MM.1S (cell line): ENCODE measurements at regions not wholly inside any gene's neighbourhood (a gene's known extent, or its start where the extent isn't known, plus 50 kb on each side); places are given as distances from the start of the nearest gene placed in this dataset.

ENCODE experiments used
- DNase-seq: peaks from one replicate; pipeline ENCODE4 v3.0.0-alpha.2; 2015
- H2AFZ ChIP-seq: fragments of 300-600 bp; sonication (generic); 2 replicates; pipeline ENCODE4 v1.6.0; 2016; ENCODE audit warnings: antibody characterized with exemption, low read length
- H3F3A ChIP-seq: fragments of 300-600 bp; sonication (generic); 2 replicates; pipeline ENCODE4 v1.6.1; 2016; ENCODE audit warnings: mild to moderate bottlenecking, antibody characterized with exemption, low read length, moderate library complexity, mixed read lengths; ENCODE audit not compliant: insufficient read depth
- H3K27ac ChIP-seq: fragments of 300-600 bp; sonication (generic); 2 replicates; pipeline ENCODE4 v1.5.1; 2016; ENCODE audit warnings: mild to moderate bottlenecking, low read length
- H3K27me3 ChIP-seq: fragments of 300-600 bp; sonication (generic); replicated peaks from 2 replicates; pipeline ENCODE4 v1.6.0; 2016; ENCODE audit warnings: low read length; ENCODE audit not compliant: insufficient read depth
- H3K36me3 ChIP-seq: fragments of 300-600 bp; sonication (generic); replicated peaks from 2 replicates; pipeline ENCODE4 v1.6.1; 2016; ENCODE audit warnings: mild to moderate bottlenecking, low read length, mixed read lengths; ENCODE audit not compliant: insufficient read depth
- H3K4me1 ChIP-seq: fragments of 300-600 bp; sonication (generic); 2 replicates; pipeline ENCODE4 v1.6.1; 2016; ENCODE audit warnings: low read length, mixed read lengths
- H3K4me2 ChIP-seq: fragments of 300-600 bp; sonication (generic); 2 replicates; pipeline ENCODE4 v1.6.0; 2016; ENCODE audit warnings: low read depth, low read length
- H3K4me3 ChIP-seq: fragments of 300-600 bp; sonication (generic); 2 replicates; pipeline ENCODE4 v1.5.1; 2016; ENCODE audit warnings: low read length, mixed read lengths
- H3K79me2 ChIP-seq: fragments of 300-600 bp; sonication (generic); 2 replicates; pipeline ENCODE4 v1.6.1; 2016; ENCODE audit warnings: mixed run types, low read length, mixed read lengths
- H3K9ac ChIP-seq: fragments of 300-600 bp; sonication (generic); 2 replicates; pipeline ENCODE4 v1.6.1; 2016; ENCODE audit warnings: low read length, mixed read lengths
- H3K9me2 ChIP-seq: fragments of 300-600 bp; sonication (generic); replicated peaks from 2 replicates; pipeline ENCODE4 v1.6.1; 2016; ENCODE audit warnings: mild to moderate bottlenecking, low read length, mixed read lengths; ENCODE audit not compliant: insufficient read depth
- H3K9me3 ChIP-seq: fragments of 300-600 bp; sonication (generic); replicated peaks from 2 replicates; pipeline ENCODE4 v1.6.1; 2016; ENCODE audit warnings: mild to moderate bottlenecking, low read length, mixed read lengths; ENCODE audit not compliant: insufficient read depth
- H4K20me1 ChIP-seq: fragments of 300-600 bp; sonication (generic); 2 replicates; pipeline ENCODE4 v1.6.1; 2016; ENCODE audit warnings: mild to moderate bottlenecking, low read length, moderate library complexity, mixed read lengths; ENCODE audit not compliant: insufficient read depth
- CTCF ChIP-seq: fragments of 300-600 bp; sonication (generic); IDR thresholded peaks from 2 replicates; pipeline ENCODE4 v1.5.1; 2016; ENCODE audit warnings: antibody characterized with exemption, low read length, mixed read lengths
- EZH2 ChIP-seq: fragments of 300-600 bp; sonication (generic); optimal IDR thresholded peaks from 2 replicates; pipeline ENCODE3; 2017; ENCODE audit warnings: low read depth, mild to moderate bottlenecking, antibody characterized with exemption, low read length, mixed read lengths
- EZH2phosphoT487 ChIP-seq: fragments of 300-600 bp; sonication (generic); IDR thresholded peaks from 2 replicates; pipeline ENCODE4 v1.6.1; 2018; ENCODE audit warnings: antibody characterized with exemption, low read length

GRCh38 chr3:146801492-146801891 is 196.3 kb upstream of the PLSCR5 start:
- H3K36me3 ChIP-seq = no peaks in the 10 kb centered on the region
- no peak overlapping the region for H3K4me2 ChIP-seq
- H3K9me2 ChIP-seq = no peaks in the 10 kb centered on the region
- H3K79me2 ChIP-seq = no peaks in the 10 kb centered on the region
- H2AFZ ChIP-seq = no peak overlapping the region
- no peaks in the 10 kb centered on the region for H3K4me1 ChIP-seq
- H3K9me3 ChIP-seq = no peaks in the 10 kb centered on the region
- TF ChIP-seq CTCF (no peak), EZH2phosphoT487 (no peak), EZH2 (no peak)
- H3F3A ChIP-seq = no peaks in the 10 kb centered on the region
- no peak overlapping the region for H3K9ac ChIP-seq
- no peak for DNase-seq
- no peak overlapping the region for H3K27ac ChIP-seq
- no peak overlapping the region for H3K4me3 ChIP-seq
- no peaks in the 10 kb centered on the region for H3K27me3 ChIP-seq
- no peaks in the 10 kb centered on the region for H4K20me1 ChIP-seq

- H3K27me3 ChIP-seq = no peaks in the 10 kb centered on the region
- no peak overlapping the region for H3K4me3 ChIP-seq
- H3K9me3 ChIP-seq = no peaks in the 10 kb centered on the region
- TF ChIP-seq EZH2 = no peak
- TF ChIP-seq CTCF = no peak
- no peak for TF ChIP-seq EZH2phosphoT487
- H4K20me1 ChIP-seq = no peaks in the 10 kb centered on the region
- no peaks in the 10 kb centered on the region for H3K4me1 ChIP-seq
- H3K9ac ChIP-seq = no peak overlapping the region
- no peak for DNase-seq
- no peaks in the 10 kb centered on the region for H3K36me3 ChIP-seq
- no peaks in the 10 kb centered on the region for H3F3A ChIP-seq
- no peaks in the 10 kb centered on the region for H3K9me2 ChIP-seq
- H2AFZ ChIP-seq = no peak overlapping the region
- H3K27ac ChIP-seq = no peak overlapping the region
- H3K79me2 ChIP-seq = no peaks in the 10 kb centered on the region
- H3K4me2 ChIP-seq = no peak overlapping the region
Observed at GRCh38 chr3:146800484-146800883, 195.3 kb upstream of the PLSCR5 start.

- Histone ChIP-seq H3K4me3 (no peak overlapping the region), H3K79me2 (no peaks in the 10 kb centered on the region), H3K4me2 (no peak overlapping the region), H3K36me3 (no peaks in the 10 kb centered on the region), H3K27ac (no peak overlapping the region), H3K27me3 (no peaks in the 10 kb centered on the region), H3F3A (no peaks in the 10 kb centered on the region), H3K4me1 (no peaks in the 10 kb centered on the region), H4K20me1 (no peaks in the 10 kb centered on the region), H3K9ac (no peak overlapping the region), H2AFZ (no peak overlapping the region), H3K9me3 (no peaks in the 10 kb centered on the region), H3K9me2 (no peaks in the 10 kb centered on the region)
- TF ChIP-seq EZH2 (no peak), CTCF (no peak), EZH2phosphoT487 (no peak)
- no peak for DNase-seq
Observed at GRCh38 chr3:146796078-146796477, 190.9 kb upstream of the PLSCR5 start.
